ENCODE measurements at regions not wholly inside any gene's neighbourhood (a gene's known extent, or its start where the extent isn't known, plus 50 kb on each side); places are given as distances from the start of the nearest gene placed in this dataset.

DNA sequence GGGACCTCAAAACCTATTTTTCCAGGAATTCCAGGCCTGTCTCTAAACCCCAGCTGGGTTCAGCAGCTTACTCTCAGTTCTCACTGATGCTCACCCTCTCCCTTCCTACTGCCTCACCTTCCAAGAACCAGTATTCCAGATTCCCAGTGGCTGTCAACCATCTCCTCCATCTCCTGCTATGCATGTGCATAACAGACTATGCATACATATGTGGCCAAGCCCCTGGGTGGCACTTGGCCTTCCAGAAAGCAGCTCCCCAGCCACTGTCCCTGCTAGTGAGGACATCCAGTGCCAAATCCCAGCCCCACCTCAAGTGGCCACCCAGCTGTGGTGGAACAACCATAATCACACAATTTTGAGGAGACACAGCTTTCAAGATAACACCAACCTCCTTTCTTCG, 475.7 kb upstream of the PKN2 start:
- Histone ChIP-seq H2AFZ (ENCODE audit: low read length) (no peak overlapping the region), H3K4me1 (ENCODE audit: insufficient read depth, low read length) (no peaks in the 10 kb centered on the region), H3K27ac (ENCODE audit: low read depth, low read length) (no peak overlapping the region), H3K4me3 (ENCODE audit: insufficient read depth, low read length) (no peak overlapping the region), H4K20me1 (ENCODE audit: insufficient read depth, low read length) (no peaks in the 10 kb centered on the region), H3K27me3 (ENCODE audit: insufficient read depth, low read length) (no peaks in the 10 kb centered on the region), H3K36me3 (ENCODE audit: insufficient read depth, low read length) (no peaks in the 10 kb centered on the region), H3K9me3 (ENCODE audit: low read depth, low read length) (no peaks in the 10 kb centered on the region), H3K79me2 (ENCODE audit: insufficient read depth, low read length) (no peaks in the 10 kb centered on the region), H3K4me2 (ENCODE audit: insufficient read depth, low read length) (no peak overlapping the region)
- DNase-seq (ENCODE audit: insufficient read length, low spot score, missing footprints): no peak
- no peak for TF ChIP-seq CTCF (IDR thresholded peaks at IDR 0.05; ENCODE audit: extremely low read depth, low read depth, low read length)

- Histone ChIP-seq H3K9me3 (ENCODE audit: low read depth, low read length) (no peaks in the 10 kb centered on the region), H3K4me2 (ENCODE audit: insufficient read depth, low read length) (no peak overlapping the region), H3K79me2 (ENCODE audit: insufficient read depth, low read length) (no peaks in the 10 kb centered on the region), H3K4me3 (ENCODE audit: insufficient read depth, low read length) (no peak overlapping the region), H4K20me1 (ENCODE audit: insufficient read depth, low read length) (no peaks in the 10 kb centered on the region), H3K36me3 (ENCODE audit: insufficient read depth, low read length) (no peaks in the 10 kb centered on the region), H2AFZ (ENCODE audit: low read length) (no peak overlapping the region), H3K27ac (ENCODE audit: low read depth, low read length) (no peak overlapping the region), H3K27me3 (ENCODE audit: insufficient read depth, low read length) (no peaks in the 10 kb centered on the region), H3K4me1 (ENCODE audit: insufficient read depth, low read length) (no peaks in the 10 kb centered on the region)
- no peak for DNase-seq (ENCODE audit: insufficient read length, low spot score, missing footprints)
- TF ChIP-seq CTCF (IDR thresholded peaks at IDR 0.05; ENCODE audit: extremely low read depth, low read depth, low read length): no peak
Measured at GRCh38 chr1:88210103-88210787, 473.8 kb upstream of the PKN2 start.

DNA sequence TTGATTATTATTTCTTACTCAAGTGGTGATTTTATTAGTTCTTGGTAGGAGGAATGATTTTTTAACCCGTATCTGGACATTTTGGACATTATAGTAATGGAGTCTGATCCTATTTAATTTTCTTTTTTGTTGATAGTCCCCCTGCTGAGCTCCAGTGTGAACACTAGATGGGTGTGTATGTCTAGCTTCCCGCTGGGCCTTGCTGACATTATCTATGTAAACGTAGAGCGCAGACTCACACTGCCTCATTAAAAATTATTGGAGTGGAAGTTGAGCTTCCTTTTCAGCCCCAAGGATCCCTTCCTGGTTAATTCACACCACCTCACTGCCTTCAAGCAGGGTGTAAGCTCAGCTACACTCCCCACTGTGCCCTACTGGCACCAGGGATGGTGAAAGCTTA, 467.6 kb upstream of the PKN2 start:
- Histone ChIP-seq H3K27me3 (ENCODE audit: insufficient read depth, low read length) (no peaks in the 10 kb centered on the region), H3K4me3 (ENCODE audit: insufficient read depth, low read length) (no peak overlapping the region), H3K4me2 (ENCODE audit: insufficient read depth, low read length) (no peak overlapping the region), H3K27ac (ENCODE audit: low read depth, low read length) (no peak overlapping the region), H2AFZ (ENCODE audit: low read length) (no peak overlapping the region), H3K79me2 (ENCODE audit: insufficient read depth, low read length) (no peaks in the 10 kb centered on the region), H3K9me3 (ENCODE audit: low read depth, low read length) (no peaks in the 10 kb centered on the region), H3K4me1 (ENCODE audit: insufficient read depth, low read length) (no peaks in the 10 kb centered on the region), H3K36me3 (ENCODE audit: insufficient read depth, low read length) (no peaks in the 10 kb centered on the region), H4K20me1 (ENCODE audit: insufficient read depth, low read length) (no peaks in the 10 kb centered on the region)
- TF ChIP-seq CTCF (IDR thresholded peaks at IDR 0.05; ENCODE audit: extremely low read depth, low read depth, low read length): no peak
- DNase-seq (ENCODE audit: insufficient read length, low spot score, missing footprints): no peak

DNA sequence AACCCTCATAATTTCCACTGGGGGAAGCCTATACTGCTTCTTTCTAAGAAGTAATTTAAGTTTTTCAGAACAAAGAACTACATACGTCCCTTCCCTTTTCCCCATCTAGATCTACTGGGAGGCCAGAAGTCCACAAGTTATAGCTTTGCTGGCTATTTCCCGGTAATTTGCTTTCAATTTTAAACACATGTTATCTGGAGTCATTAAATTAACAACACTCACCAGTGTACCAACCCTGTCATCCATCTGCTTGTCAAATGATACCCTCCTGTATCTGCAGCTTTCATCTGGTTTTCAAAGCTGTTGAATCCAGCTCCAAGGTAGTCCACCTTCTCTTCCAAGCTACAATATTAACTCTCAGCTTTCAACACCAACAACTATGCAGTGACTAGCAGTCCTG, 466.7 kb upstream of the PKN2 start:
- TF ChIP-seq CTCF (IDR thresholded peaks at IDR 0.05; ENCODE audit: extremely low read depth, low read depth, low read length): no peak
- Histone ChIP-seq H3K36me3 (ENCODE audit: insufficient read depth, low read length) (no peaks in the 10 kb centered on the region), H3K27ac (ENCODE audit: low read depth, low read length) (no peak overlapping the region), H3K4me3 (ENCODE audit: insufficient read depth, low read length) (no peak overlapping the region), H3K27me3 (ENCODE audit: insufficient read depth, low read length) (no peaks in the 10 kb centered on the region), H3K4me2 (ENCODE audit: insufficient read depth, low read length) (no peak overlapping the region), H4K20me1 (ENCODE audit: insufficient read depth, low read length) (no peaks in the 10 kb centered on the region), H2AFZ (ENCODE audit: low read length) (no peak overlapping the region), H3K79me2 (ENCODE audit: insufficient read depth, low read length) (no peaks in the 10 kb centered on the region), H3K9me3 (ENCODE audit: low read depth, low read length) (no peaks in the 10 kb centered on the region), H3K4me1 (ENCODE audit: insufficient read depth, low read length) (no peaks in the 10 kb centered on the region)
- no peak for DNase-seq (ENCODE audit: insufficient read length, low spot score, missing footprints)

Measured in osteoblast (primary cell).